Endothelial cell of umbilical vein (primary cell): ENCODE measurements at regions not wholly inside any gene's neighbourhood (a gene's known extent, or its start where the extent isn't known, plus 50 kb on each side); places are given as distances from the start of the nearest gene placed in this dataset.

ENCODE experiments used
- BruUV-seq: library from RNA; stranded (reverse); fragments of 400-500 nt; replicated peaks from 2 replicates; lab custom pipeline; 2021; lab: Mats Ljungman, UMichigan
- CTCF ChIA-PET: fragments of 300-600, 350-600 bp; sonication (Branson Sonifier 250); formaldehyde crosslinking; loops from one replicate; lab custom pipeline; 2021; ENCODE audit warnings: antibody characterized with exemption, inconsistent platforms; lab: Charles Lee
- POLR2A ChIA-PET: fragments of 300-600, 350-600 bp; sonication (Branson Sonifier 250); formaldehyde crosslinking; loops from one replicate; lab custom pipeline; 2021; ENCODE audit warnings: antibody characterized with exemption, inconsistent platforms; lab: Charles Lee
- DNase-seq: peaks from one replicate; pipeline ENCODE4 v3.0.0-alpha.2; 2011; ENCODE audit warnings: low read depth, low spot score
- FAIRE-seq: peaks from 2 replicates; lab custom pipeline; 2011; peaks lifted over from hg19 to GRCh38; lab: Jason Lieb, UNC
- H2AFZ ChIP-seq: 2 replicates; pipeline ENCODE4 v1.6.0; 2012; ENCODE audit warnings: low read depth, low read length, control low read depth, inconsistent platforms
- H3K27ac ChIP-seq: 2 replicates; pipeline ENCODE4 v1.5.1; 2011; ENCODE audit warnings: low read depth, mild to moderate bottlenecking, control low read depth, low read length, moderate library complexity; ENCODE audit not compliant: insufficient read depth
- H3K27me3 ChIP-seq, 2 experiments: 2 replicates each; pipeline versions ENCODE4 v1.6.0 to v1.6.1; 2011; ENCODE audit warnings: low read length in 2 of 2, mixed read lengths in 1 of 2; ENCODE audit not compliant: control insufficient read depth in 2 of 2, insufficient read depth in 2 of 2
- H3K36me3 ChIP-seq, 2 experiments: 2 replicates in 1 of 2; 3 replicates in 1 of 2; pipeline ENCODE4 v1.5.1; 2011; ENCODE audit warnings: low read length in 2 of 2, mild to moderate bottlenecking in 1 of 2, moderate library complexity in 1 of 2; ENCODE audit not compliant: control insufficient read depth in 2 of 2, insufficient read depth in 2 of 2; ENCODE audit errors: extremely low read depth in 1 of 2
- H3K4me1 ChIP-seq: 3 replicates; pipeline ENCODE4 v1.5.1; 2011; ENCODE audit warnings: mild to moderate bottlenecking, low read length; ENCODE audit not compliant: control insufficient read depth, insufficient read depth; ENCODE audit errors: extremely low read depth
- H3K4me2 ChIP-seq: 2 replicates; pipeline ENCODE4 v1.6.1; 2011; ENCODE audit warnings: low read length, control low read depth, mixed read lengths; ENCODE audit not compliant: insufficient read depth
- H3K4me3 ChIP-seq, 3 experiments: fragments of 200-600 bp in 1 of 3; sonication (generic), shearing (Covaris generic) in 1 of 3; replicated peaks in 1 of 3; 2 replicates each; pipeline ENCODE4 v1.5.1; 2011 to 2016; ENCODE audit warnings: control low read depth in 3 of 3, low read length in 3 of 3, mild to moderate bottlenecking in 2 of 3, inconsistent platforms in 1 of 3, low read depth in 1 of 3, moderate library complexity in 1 of 3; ENCODE audit not compliant: insufficient read depth in 1 of 3
- H3K79me2 ChIP-seq: 2 replicates; pipeline ENCODE4 v1.6.0; 2012; ENCODE audit warnings: low read length, inconsistent platforms; ENCODE audit not compliant: control insufficient read depth, insufficient read depth
- H3K9ac ChIP-seq: replicated peaks from 2 replicates; pipeline ENCODE3; 2011; ENCODE audit warnings: low read length, control low read depth; ENCODE audit not compliant: insufficient read depth; ENCODE audit errors: extremely low read depth
- H3K9me1 ChIP-seq: replicated peaks from 3 replicates; pipeline ENCODE4 v1.6.0; 2011; ENCODE audit warnings: mild to moderate bottlenecking, low read length; ENCODE audit not compliant: control insufficient read depth, insufficient read depth; ENCODE audit errors: extremely low read depth
- H3K9me3 ChIP-seq: replicated peaks from 2 replicates; pipeline ENCODE4 v1.5.1; 2012; ENCODE audit warnings: low read length, inconsistent platforms; ENCODE audit not compliant: control insufficient read depth, insufficient read depth
- H4K20me1 ChIP-seq: replicated peaks from 2 replicates; pipeline ENCODE3; 2011; ENCODE audit warnings: mild to moderate bottlenecking, low read length; ENCODE audit not compliant: control insufficient read depth, insufficient read depth; ENCODE audit errors: extremely low read depth
- CTCF ChIP-seq, 2 donors: IDR thresholded peaks; 1 replicate in 1 of 2; 2 replicates in 1 of 2; pipeline ENCODE4 v1.5.1; 2011; ENCODE audit warnings: low read length in 2 of 2, mild to moderate bottlenecking in 2 of 2, moderate library complexity in 2 of 2, control low read depth in 1 of 2, inconsistent platforms in 1 of 2, low read depth in 1 of 2; ENCODE audit not compliant: insufficient read depth in 1 of 2; ENCODE audit errors: extremely low read depth in 1 of 2
- EZH2 ChIP-seq: IDR thresholded peaks from 2 replicates; pipeline ENCODE4 v1.6.1; 2012; ENCODE audit warnings: borderline replicate concordance, low read depth, mild to moderate bottlenecking, moderate library complexity, low read length, inconsistent platforms; ENCODE audit not compliant: severe bottlenecking
- FOS ChIP-seq: IDR thresholded peaks from 2 replicates; pipeline ENCODE4 v1.6.1; 2011; ENCODE audit warnings: mild to moderate bottlenecking, low read length, moderate library complexity, borderline replicate concordance; ENCODE audit not compliant: insufficient read depth
- GATA2 ChIP-seq: IDR thresholded peaks from 2 replicates; pipeline ENCODE4 v1.7.0; 2011; ENCODE audit warnings: low read depth, mild to moderate bottlenecking, moderate library complexity, mixed read lengths, low read length; ENCODE audit not compliant: insufficient read length, insufficient read depth
- JUN ChIP-seq: IDR thresholded peaks from 2 replicates; pipeline ENCODE4 v1.6.1; 2011; ENCODE audit warnings: borderline replicate concordance, low read depth; ENCODE audit not compliant: insufficient read length, insufficient read depth
- MAX ChIP-seq: IDR thresholded peaks from 2 replicates; pipeline ENCODE4 v1.6.1; 2011; ENCODE audit not compliant: insufficient read depth, insufficient read length
- MYC ChIP-seq: IDR thresholded peaks from one replicate; pipeline ENCODE4 v1.6.1; 2011; ENCODE audit warnings: mild to moderate bottlenecking, low read depth, low read length
- POLR2A ChIP-seq: IDR thresholded peaks from 2 replicates; pipeline ENCODE4 v1.6.1; 2012; ENCODE audit warnings: low read depth, mild to moderate bottlenecking, control low read depth, low read length
- POLR2AphosphoS5 ChIP-seq: IDR thresholded peaks from 2 replicates; pipeline ENCODE4 v1.6.1; 2012; ENCODE audit warnings: low read depth, mild to moderate bottlenecking, control low read depth, low read length, moderate library complexity; ENCODE audit not compliant: insufficient read depth
- dilution Hi-C: fragments of 300-500 bp; cut with MboI; formaldehyde crosslinking; loops from one replicate; pipeline ENCODE4 v1.15.0; 2019; ENCODE audit warnings: low sequenced_read_pairs; ENCODE audit not compliant: extremely low pct_ligation_motif_present
- intact Hi-C: fragments of 100-400 bp; cut with micrococcal nuclease; formaldehyde crosslinking; loops from one replicate; pipeline ENCODE4 v1.10.0; 2022

- DNase-seq (no peak), FAIRE-seq (no peak)
- ChIA-PET CTCF (interaction anchor here (1.5 kb wide), 1 partner anchor 13 kb away, joined by 3 read pairs; no protein-coding TSS in a partner anchor), POLR2A (no interaction called here)
- H3K27me3 ChIP-seq, result peaks cover 2 to 12% of the 10 kb centered on the region in 2 experiments
- no peaks in the 10 kb centered on the region for H3K4me1 ChIP-seq
- H3K9me3 ChIP-seq, result no peaks in the 10 kb centered on the region
- dilution Hi-C loops (no loop called here), intact Hi-C loops (no loop called here)
- no peaks in the 10 kb centered on the region for H3K36me3 ChIP-seq
- no peak overlapping the region for H3K9ac ChIP-seq
- no peaks in the 10 kb centered on the region for H4K20me1 ChIP-seq
- H3K27ac ChIP-seq, result no peak overlapping the region
- no peak overlapping the region for H2AFZ ChIP-seq
- H3K9me1 ChIP-seq, result no peaks in the 10 kb centered on the region
- no peak overlapping the region for H3K4me2 ChIP-seq
- no peak overlapping the region for H3K4me3 ChIP-seq
- no peaks in the 10 kb centered on the region for H3K79me2 ChIP-seq
- no TSS peak for BruUV-seq
- TF ChIP-seq JUN (no peak), POLR2AphosphoS5 (no peak), EZH2 (no peak), MYC (no peak), FOS (no peak), GATA2 (no peak), POLR2A (no peak), MAX (no peak)
Observed at GRCh38 chr13:50711131-50711815, 132.2 kb downstream of the DLEU7 start.

- Histone ChIP-seq H3K36me3 (no peaks in the 10 kb centered on the region), H3K4me3 (no peak overlapping the region), H3K27ac (no peak overlapping the region), H3K4me2 (no peak overlapping the region), H3K4me1 (no peaks in the 10 kb centered on the region), H4K20me1 (no peaks in the 10 kb centered on the region), H3K27me3 (peaks cover 2 to 12% of the 10 kb centered on the region in 2 experiments), H2AFZ (no peak overlapping the region), H3K9ac (no peak overlapping the region), H3K79me2 (no peaks in the 10 kb centered on the region), H3K9me1 (no peaks in the 10 kb centered on the region), H3K9me3 (no peaks in the 10 kb centered on the region)
- FAIRE-seq (no peak), DNase-seq (no peak)
- POLR2A ChIA-PET, result no interaction called here
- no TSS peak for BruUV-seq
- dilution Hi-C loops (no loop called here), intact Hi-C loops (no loop called here)
- CTCF ChIA-PET, result interaction anchor here (1.5 to 1.6 kb wide), 2 partner anchors 13 to 59 kb away, joined by 3 to 5 read pairs; no protein-coding TSS in a partner anchor
- TF ChIP-seq FOS, result no peak
- TF ChIP-seq EZH2, result no peak
- no peak for TF ChIP-seq CTCF (IDR thresholded peaks at IDR 0.05; ENCODE audit: extremely low read depth in 1 of 2, insufficient read depth in 1 of 2, low read depth in 1 of 2, low read length in 2 of 2)
- TF ChIP-seq POLR2AphosphoS5, result no peak
- no peak for TF ChIP-seq MYC
- TF ChIP-seq JUN, result no peak
- TF ChIP-seq MAX, result no peak
- no peak for TF ChIP-seq POLR2A
- TF ChIP-seq GATA2, result no peak
Observed at GRCh38 chr13:50711996-50712395, 131.5 kb downstream of the DLEU7 start.
